ENCODE measurements at regions not wholly inside any gene's neighbourhood (a gene's known extent, or its start where the extent isn't known, plus 50 kb on each side); places are given as distances from the start of the nearest gene placed in this dataset.

DNA sequence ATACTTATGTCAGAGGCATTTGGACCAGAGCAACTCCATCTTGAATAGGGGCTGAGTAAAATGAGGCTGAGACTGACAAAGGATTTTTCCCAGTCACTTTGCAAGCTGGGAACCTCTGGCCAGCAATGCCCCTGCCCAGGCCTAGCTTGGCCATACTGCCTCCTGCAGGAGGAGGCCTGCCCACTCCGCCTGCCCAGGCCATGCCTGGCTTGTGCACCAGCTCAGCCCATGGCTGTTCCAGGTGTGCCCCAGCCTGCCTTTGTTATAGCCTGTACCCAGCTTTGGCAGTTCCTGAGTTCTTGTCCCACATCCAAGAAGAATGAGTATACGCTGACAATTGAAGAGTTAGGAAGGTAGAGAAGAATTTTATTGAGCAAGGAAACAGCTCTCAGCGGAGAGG, 176.1 kb downstream of the AASDH start:
- DNase-seq = no peak
- Histone ChIP-seq H3K27ac (no peak overlapping the region), H3K27me3 (ENCODE audit: insufficient read depth, low read depth) (no peaks in the 10 kb centered on the region), H3K9me3 (ENCODE audit: insufficient read depth, low read depth) (no peaks in the 10 kb centered on the region), H3K36me3 (ENCODE audit: low read depth) (no peaks in the 10 kb centered on the region), H4K20me1 (ENCODE audit: insufficient read depth) (no peaks in the 10 kb centered on the region), H3K79me2 (ENCODE audit: low read depth) (no peaks in the 10 kb centered on the region), H3K4me3 (no peak overlapping the region), H3K9me2 (ENCODE audit: insufficient read depth) (no peaks in the 10 kb centered on the region), H3F3A (ENCODE audit: insufficient read depth, low read depth) (no peaks in the 10 kb centered on the region), H3K4me2 (no peak overlapping the region), H2AFZ (no peak overlapping the region), H3K4me1 (replicated peaks; ENCODE audit: insufficient read depth) (no peaks in the 10 kb centered on the region)
- POLR2A ChIA-PET (ENCODE audit: unreplicated experiment) = no interaction called here
- CTCF ChIA-PET = no interaction called here
- TF ChIP-seq EZH2 (IDR thresholded peaks at IDR 0.05; ENCODE audit: low read depth) = no peak
- TF ChIP-seq, protein P1, sequence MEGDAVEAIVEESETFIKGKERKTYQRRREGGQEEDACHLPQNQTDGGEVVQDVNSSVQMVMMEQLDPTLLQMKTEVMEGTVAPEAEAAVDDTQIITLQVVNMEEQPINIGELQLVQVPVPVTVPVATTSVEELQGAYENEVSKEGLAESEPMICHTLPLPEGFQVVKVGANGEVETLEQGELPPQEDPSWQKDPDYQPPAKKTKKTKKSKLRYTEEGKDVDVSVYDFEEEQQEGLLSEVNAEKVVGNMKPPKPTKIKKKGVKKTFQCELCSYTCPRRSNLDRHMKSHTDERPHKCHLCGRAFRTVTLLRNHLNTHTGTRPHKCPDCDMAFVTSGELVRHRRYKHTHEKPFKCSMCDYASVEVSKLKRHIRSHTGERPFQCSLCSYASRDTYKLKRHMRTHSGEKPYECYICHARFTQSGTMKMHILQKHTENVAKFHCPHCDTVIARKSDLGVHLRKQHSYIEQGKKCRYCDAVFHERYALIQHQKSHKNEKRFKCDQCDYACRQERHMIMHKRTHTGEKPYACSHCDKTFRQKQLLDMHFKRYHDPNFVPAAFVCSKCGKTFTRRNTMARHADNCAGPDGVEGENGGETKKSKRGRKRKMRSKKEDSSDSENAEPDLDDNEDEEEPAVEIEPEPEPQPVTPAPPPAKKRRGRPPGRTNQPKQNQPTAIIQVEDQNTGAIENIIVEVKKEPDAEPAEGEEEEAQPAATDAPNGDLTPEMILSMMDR (conservative IDR thresholded peaks at IDR 0.05) = no peak
- intact Hi-C loops (cut with micrococcal nuclease; ENCODE audit: unreplicated experiment) = no loop called here
- BruUV-seq (replicated peaks) = no TSS peak

DNA sequence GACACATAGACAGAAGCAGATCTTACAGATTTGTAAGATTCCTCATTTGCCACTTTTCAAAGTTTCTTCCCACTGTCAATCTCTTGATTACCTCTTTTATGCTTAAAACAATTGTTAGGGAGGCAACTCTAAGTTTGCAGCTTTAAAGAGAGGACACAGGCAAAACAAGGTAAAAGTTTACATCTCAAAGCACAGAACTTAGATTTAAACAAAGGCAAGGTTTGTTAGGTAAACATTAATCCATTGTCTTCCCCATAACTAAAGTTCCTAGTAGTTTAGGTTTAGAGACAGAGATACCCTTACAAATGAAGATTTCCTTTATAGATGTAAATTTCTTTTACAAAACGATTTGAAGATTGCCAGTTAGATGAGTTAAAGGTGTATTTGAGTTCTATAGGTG, 176.9 kb downstream of the AASDH start:
- ChIA-PET CTCF (no interaction called here), POLR2A (ENCODE audit: unreplicated experiment) (no interaction called here)
- H3K4me3 ChIP-seq = no peak overlapping the region
- no peaks in the 10 kb centered on the region for H3K9me2 ChIP-seq (ENCODE audit: insufficient read depth)
- H3K4me2 ChIP-seq = no peak overlapping the region
- H3K9me3 ChIP-seq (ENCODE audit: insufficient read depth, low read depth) = no peaks in the 10 kb centered on the region
- no peaks in the 10 kb centered on the region for H4K20me1 ChIP-seq (ENCODE audit: insufficient read depth)
- no peak for DNase-seq
- H2AFZ ChIP-seq = no peak overlapping the region
- intact Hi-C loops (cut with micrococcal nuclease; ENCODE audit: unreplicated experiment) = no loop called here
- no peaks in the 10 kb centered on the region for H3K4me1 ChIP-seq (replicated peaks; ENCODE audit: insufficient read depth)
- no peaks in the 10 kb centered on the region for H3K79me2 ChIP-seq (ENCODE audit: low read depth)
- H3K36me3 ChIP-seq (ENCODE audit: low read depth) = no peaks in the 10 kb centered on the region
- no peak for TF ChIP-seq EZH2 (IDR thresholded peaks at IDR 0.05; ENCODE audit: low read depth)
- TF ChIP-seq, protein P1 (conservative IDR thresholded peaks at IDR 0.05) = no peak
- no peaks in the 10 kb centered on the region for H3F3A ChIP-seq (ENCODE audit: insufficient read depth, low read depth)
- H3K27ac ChIP-seq = no peak overlapping the region
- H3K27me3 ChIP-seq (ENCODE audit: insufficient read depth, low read depth) = no peaks in the 10 kb centered on the region
- no TSS peak for BruUV-seq (replicated peaks)

DNA sequence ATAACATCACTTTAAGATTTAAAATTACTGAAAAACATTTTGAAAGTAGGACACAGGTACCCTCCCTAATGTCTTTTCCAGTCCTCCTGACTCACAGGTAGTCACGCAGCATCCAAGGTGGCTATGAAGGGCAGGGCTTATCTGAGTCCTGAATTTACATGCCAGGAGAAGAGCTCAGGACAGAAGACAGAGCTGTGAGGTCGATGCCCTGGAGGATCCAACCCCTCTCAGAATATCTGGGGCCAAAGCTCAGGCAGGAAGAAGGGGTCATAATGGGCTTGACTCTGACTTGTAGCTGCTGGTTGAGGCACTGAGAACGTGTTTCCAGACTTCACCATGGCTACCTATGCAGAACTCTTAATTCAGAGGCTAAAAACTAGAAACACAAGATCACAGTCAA, 177.5 kb downstream of the AASDH start:
- no peaks in the 10 kb centered on the region for H3K9me3 ChIP-seq (ENCODE audit: insufficient read depth, low read depth)
- H3K9me2 ChIP-seq (ENCODE audit: insufficient read depth) = no peaks in the 10 kb centered on the region
- no peak overlapping the region for H3K27ac ChIP-seq
- H3K79me2 ChIP-seq (ENCODE audit: low read depth) = no peaks in the 10 kb centered on the region
- no peak overlapping the region for H3K4me2 ChIP-seq
- H3K4me3 ChIP-seq = no peak overlapping the region
- intact Hi-C loops (cut with micrococcal nuclease; ENCODE audit: unreplicated experiment) = no loop called here
- no peaks in the 10 kb centered on the region for H4K20me1 ChIP-seq (ENCODE audit: insufficient read depth)
- H3K36me3 ChIP-seq (ENCODE audit: low read depth) = no peaks in the 10 kb centered on the region
- no peaks in the 10 kb centered on the region for H3F3A ChIP-seq (ENCODE audit: insufficient read depth, low read depth)
- H3K4me1 ChIP-seq (replicated peaks; ENCODE audit: insufficient read depth) = no peaks in the 10 kb centered on the region
- POLR2A ChIA-PET (ENCODE audit: unreplicated experiment) = no interaction called here
- no TSS peak for BruUV-seq (replicated peaks)
- CTCF ChIA-PET = no interaction called here
- no peak overlapping the region for H2AFZ ChIP-seq
- no peak for TF ChIP-seq EZH2 (IDR thresholded peaks at IDR 0.05; ENCODE audit: low read depth)
- TF ChIP-seq, protein P1 (conservative IDR thresholded peaks at IDR 0.05) = no peak
- no peak for DNase-seq
- no peaks in the 10 kb centered on the region for H3K27me3 ChIP-seq (ENCODE audit: insufficient read depth, low read depth)
